ENCODE measurements at regions not wholly inside any gene's neighbourhood (a gene's known extent, or its start where the extent isn't known, plus 50 kb on each side); places are given as distances from the start of the nearest gene placed in this dataset.

GRCh38 chr21:28309596-28309995 lies 683.1 kb downstream of the LTN1 start:
- TF ChIP-seq, protein P1, sequence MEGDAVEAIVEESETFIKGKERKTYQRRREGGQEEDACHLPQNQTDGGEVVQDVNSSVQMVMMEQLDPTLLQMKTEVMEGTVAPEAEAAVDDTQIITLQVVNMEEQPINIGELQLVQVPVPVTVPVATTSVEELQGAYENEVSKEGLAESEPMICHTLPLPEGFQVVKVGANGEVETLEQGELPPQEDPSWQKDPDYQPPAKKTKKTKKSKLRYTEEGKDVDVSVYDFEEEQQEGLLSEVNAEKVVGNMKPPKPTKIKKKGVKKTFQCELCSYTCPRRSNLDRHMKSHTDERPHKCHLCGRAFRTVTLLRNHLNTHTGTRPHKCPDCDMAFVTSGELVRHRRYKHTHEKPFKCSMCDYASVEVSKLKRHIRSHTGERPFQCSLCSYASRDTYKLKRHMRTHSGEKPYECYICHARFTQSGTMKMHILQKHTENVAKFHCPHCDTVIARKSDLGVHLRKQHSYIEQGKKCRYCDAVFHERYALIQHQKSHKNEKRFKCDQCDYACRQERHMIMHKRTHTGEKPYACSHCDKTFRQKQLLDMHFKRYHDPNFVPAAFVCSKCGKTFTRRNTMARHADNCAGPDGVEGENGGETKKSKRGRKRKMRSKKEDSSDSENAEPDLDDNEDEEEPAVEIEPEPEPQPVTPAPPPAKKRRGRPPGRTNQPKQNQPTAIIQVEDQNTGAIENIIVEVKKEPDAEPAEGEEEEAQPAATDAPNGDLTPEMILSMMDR (optimal IDR thresholded peaks at IDR 0.05 in 1 of 3, IDR thresholded peaks at IDR 0.05 in 1 of 3, conservative IDR thresholded peaks at IDR 0.05 in 1 of 3; ENCODE audit: extremely low read depth in 1 of 3, insufficient read depth in 2 of 3, low read length in 3 of 3), result no peak
- TF ChIP-seq EZH2 (IDR thresholded peaks at IDR 0.05; ENCODE audit: low read length), result no peak
